HepG2 (cell line): ENCODE measurements at regions not wholly inside any gene's neighbourhood (a gene's known extent, or its start where the extent isn't known, plus 50 kb on each side); places are given as distances from the start of the nearest gene placed in this dataset.
A peak's percentile ranks its signal among the peaks of the same experiment; 100 is the strongest.

Experiments
- ATAC-seq: fragments of 200-7000 bp; cut with Tn5 transposase; 3 replicates; pipeline ENCODE4 v1.9.1; 2020; ENCODE audit warnings: mild to moderate bottlenecking, moderate library complexity
- BruUV-seq: library from RNA; stranded (reverse); fragments of 400-500 nt; replicated peaks from 2 replicates; lab custom pipeline; 2021; lab: Mats Ljungman, UMichigan
- CTCF ChIA-PET: fragments of 300-600 bp; formaldehyde crosslinking; extraction: SDS; loops from one replicate; lab custom pipeline; 2021; ENCODE audit warnings: low total read pairs, inconsistent platforms, low intra/inter-chr PET ratio; lab: Yijun Ruan, JAX
- POLR2A ChIA-PET: fragments of 350-600 bp; sonication (Branson Sonifier 250); formaldehyde crosslinking; loops from one replicate; lab custom pipeline; 2020; ENCODE audit warnings: antibody characterized with exemption, inconsistent platforms; lab: Yijun Ruan, JAX
- DNase-seq: peaks from one replicate; pipeline ENCODE4 v3.0.0-alpha.2; 2015; ENCODE audit warnings: low spot score
- FAIRE-seq: peaks from 3 replicates; lab custom pipeline; 2011; peaks lifted over from hg19 to GRCh38; lab: Jason Lieb, UNC
- H2AFZ ChIP-seq: one replicate; pipeline ENCODE4 v1.6.1; 2011; ENCODE audit warnings: low read length, inconsistent platforms
- H3K27ac ChIP-seq: fragments of 300-600 bp; 3 replicates; pipeline ENCODE4 v1.8.0; 2011; ENCODE audit warnings: mixed run types, mild to moderate bottlenecking, mixed read lengths, low read length, inconsistent platforms; ENCODE audit not compliant: insufficient read depth; ENCODE audit errors: extremely low read length
- H3K27me3 ChIP-seq, 2 experiments: fragments of 200-600 bp in 1 of 2; 2 replicates in 1 of 2; 3 replicates in 1 of 2; pipeline versions ENCODE4 v1.6.0 to v1.8.0; 2011; ENCODE audit warnings: low read length in 2 of 2, mild to moderate bottlenecking in 2 of 2, moderate library complexity in 2 of 2, inconsistent platforms in 1 of 2; ENCODE audit not compliant: insufficient read depth in 2 of 2, control insufficient read depth in 1 of 2
- H3K36me3 ChIP-seq, 2 experiments: fragments of 200-600 bp in 1 of 2; replicated peaks in 1 of 2; 2 replicates in 1 of 2; 3 replicates in 1 of 2; pipeline versions ENCODE4 v1.5.1 to v1.8.0; 2011; ENCODE audit warnings: low read length in 2 of 2, inconsistent platforms in 1 of 2; ENCODE audit not compliant: insufficient read depth in 2 of 2, control insufficient read depth in 1 of 2
- H3K4me1 ChIP-seq: 2 replicates; pipeline ENCODE4 v1.5.1; 2012; ENCODE audit warnings: low read length, inconsistent platforms; ENCODE audit not compliant: insufficient read depth
- H3K4me2 ChIP-seq: 2 replicates; pipeline ENCODE4 v1.6.0; 2011; ENCODE audit warnings: low read depth, low read length, inconsistent platforms
- H3K4me3 ChIP-seq, 3 experiments: fragments of 200-600 bp in 1 of 3; sonication (generic), shearing (Covaris generic) in 1 of 3; replicated peaks in 1 of 3; 2 replicates each; pipeline ENCODE4 v1.5.1; 2011 to 2016; ENCODE audit warnings: low read length in 3 of 3, inconsistent platforms in 2 of 3, low read depth in 2 of 3, mild to moderate bottlenecking in 2 of 3, control low read depth in 1 of 3, mixed read lengths in 1 of 3; ENCODE audit not compliant: insufficient read depth in 1 of 3
- H3K79me2 ChIP-seq: one replicate; pipeline ENCODE4 v1.6.1; 2011; ENCODE audit warnings: low read length, inconsistent platforms; ENCODE audit not compliant: insufficient read depth
- H3K9ac ChIP-seq: 2 replicates; pipeline ENCODE4 v1.6.0; 2011; ENCODE audit warnings: mild to moderate bottlenecking, low read depth, low read length, inconsistent platforms; ENCODE audit not compliant: insufficient read depth
- H3K9me3 ChIP-seq: 2 replicates; pipeline ENCODE4 v1.5.1; 2012; ENCODE audit warnings: mild to moderate bottlenecking, low read length
- H4K20me1 ChIP-seq: 2 replicates; pipeline ENCODE4 v1.6.0; 2011; ENCODE audit warnings: inconsistent platforms, mild to moderate bottlenecking, low read length, moderate library complexity; ENCODE audit not compliant: insufficient read depth
- ATF7 ChIP-seq, 2 experiments: fragments of 450-650 bp in 1 of 2; sonication (generic) in 1 of 2; formaldehyde crosslinking in 1 of 2; IDR thresholded peaks; 2 replicates each; pipeline versions ENCODE4 v1.4.0 to v1.6.1; 2016 to 2020; ENCODE audit warnings: antibody characterized with exemption in 1 of 2, mild to moderate bottlenecking in 1 of 2, missing genetic modification reagents in 1 of 2
- BHLHE40 ChIP-seq: IDR thresholded peaks from 2 replicates; pipeline ENCODE4 v1.6.1; 2011; ENCODE audit warnings: low read length, improper control_type of control experiment
- CREB1 ChIP-seq, 2 experiments: fragments of 450-650 bp in 1 of 2; IDR thresholded peaks; 2 replicates each; pipeline ENCODE4 v1.6.1; 2016 to 2017; ENCODE audit warnings: control low read depth in 1 of 2, mild to moderate bottlenecking in 1 of 2, missing compliant biosample characterization in 1 of 2, missing genetic modification characterization in 1 of 2
- EEA1 ChIP-seq: sonication (generic); formaldehyde crosslinking; IDR thresholded peaks from 2 replicates; pipeline ENCODE4 v1.5.1; 2020; ENCODE audit warnings: mild to moderate bottlenecking, missing genetic modification reagents, borderline replicate concordance
- NCOA2 ChIP-seq: sonication (generic); formaldehyde crosslinking; IDR thresholded peaks from 2 replicates; pipeline ENCODE4 v1.8.0; 2022; ENCODE audit warnings: inconsistent platforms
- NR1H2 ChIP-seq: sonication (generic); formaldehyde crosslinking; IDR thresholded peaks from 2 replicates; pipeline ENCODE4 v1.8.1; 2022; ENCODE audit warnings: low read depth, missing genetic modification reagents, borderline replicate concordance
- RFX5 ChIP-seq: IDR thresholded peaks from 2 replicates; pipeline ENCODE4 v1.6.1; 2011; ENCODE audit warnings: low read depth, low read length, improper control_type of control experiment
- ZFX ChIP-seq: sonication (generic); formaldehyde crosslinking; IDR thresholded peaks from 2 replicates; pipeline ENCODE4 v1.4.0; 2020; ENCODE audit warnings: mild to moderate bottlenecking, low read depth, missing genetic modification reagents, moderate library complexity
- ZNF567 ChIP-seq: sonication (generic); formaldehyde crosslinking; IDR thresholded peaks from 2 replicates; pipeline ENCODE4 v1.8.1; 2023; ENCODE audit warnings: mild to moderate bottlenecking, missing genetic modification reagents, borderline replicate concordance
- WGBS: methylation state at CpG from one replicate; pipeline ENCODE4 v1.1.6; 2017; ENCODE audit warnings: low lambda C conversion rate; 5-methylcytosine and 5-hydroxymethylcytosine counted together
- in situ Hi-C: cut with HindIII; loops from 2 replicates; pipeline ENCODE4 v1.10.0; 2017; ENCODE audit warnings: low pct_unique_long_range_greater_than_20kb; ENCODE audit not compliant: extremely low pct_ligation_motif_present
- intact Hi-C: fragments of 100-400 bp; cut with micrococcal nuclease; formaldehyde crosslinking; loops from one replicate; pipeline ENCODE4 v1.10.0; 2022; ENCODE audit not compliant: unreplicated experiment

- FAIRE-seq = no peak
- no peaks in the 10 kb centered on the region for H3K9me3 ChIP-seq
- peaks cover 8 to 67% of the 10 kb centered on the region in 2 experiments; a peak in 3 of 5 replicates for H3K27me3 ChIP-seq
- no peaks in the 10 kb centered on the region for H4K20me1 ChIP-seq
- H3K27ac ChIP-seq = no peak overlapping the region
- no TSS peak for BruUV-seq
- WGBS = 20% methylated on average over 5 of the region's 5 CpGs
- H3K36me3 ChIP-seq = no peaks in the 10 kb centered on the region
- no peak overlapping the region for H3K9ac ChIP-seq
- in situ Hi-C loops = no loop called here
- no peak for ATAC-seq
- no peaks in the 10 kb centered on the region for H3K79me2 ChIP-seq
- POLR2A ChIA-PET = no interaction called here
- DNase-seq = no peak
- no peaks in the 10 kb centered on the region for H3K4me1 ChIP-seq
- H3K4me3 ChIP-seq = no peak overlapping the region
- no peak overlapping the region for H3K4me2 ChIP-seq
- CTCF ChIA-PET = no interaction called here
- intact Hi-C loops = no loop called here
- H2AFZ ChIP-seq = no peak overlapping the region
- no peak for TF ChIP-seq BHLHE40
- no peak for TF ChIP-seq EEA1
- no peak for TF ChIP-seq RFX5
- no peak for TF ChIP-seq NCOA2 (CRISPR knock-in tag)
- no peak for TF ChIP-seq ZFX (CRISPR knock-in tag)
- TF ChIP-seq NR1H2 (CRISPR knock-in tag) = no peak
These were observed 90.8 kb upstream of the TMEM45B start for GRCh38 chr11:129724866-129725265.

GRCh38 chr11:129726179-129726578, 89.5 kb upstream of the TMEM45B start:
- WGBS = 44% methylated on average over 7 of the region's 7 CpGs
- intact Hi-C loops = no loop called here
- CTCF ChIA-PET = no interaction called here

More at GRCh38 chr11:129726179-129726578, 89.5 kb upstream of the TMEM45B start:
- Histone ChIP-seq H2AFZ (no peak overlapping the region), H3K9ac (no peak overlapping the region), H3K4me1 (no peaks in the 10 kb centered on the region), H3K27ac (no peak overlapping the region), H3K79me2 (no peaks in the 10 kb centered on the region), H3K27me3 (peaks cover 10 to 61% of the 10 kb centered on the region in 2 experiments; a peak in 3 of 5 replicates), H3K4me2 (no peak overlapping the region), H3K9me3 (no peaks in the 10 kb centered on the region), H4K20me1 (no peaks in the 10 kb centered on the region), H3K36me3 (no peaks in the 10 kb centered on the region), H3K4me3 (no peak overlapping the region)
- TF ChIP-seq ATF7 (IDR thresholded peaks at IDR 0.05) (peak; percentile 38; the same call in 1 of the 2 replicates), ATF7 (CRISPR knock-in tag; IDR thresholded peaks at IDR 0.05) (no peak), ZNF567 (CRISPR knock-in tag) (no peak), CREB1 (IDR thresholded peaks at IDR 0.05) (peak; percentile 98), CREB1 (CRISPR knock-in tag; IDR thresholded peaks at IDR 0.05) (no peak)
- no peak for ATAC-seq
- BruUV-seq = no TSS peak
- POLR2A ChIA-PET = no interaction called here
- DNase-seq = no peak
- in situ Hi-C loops = no loop called here
- no peak for FAIRE-seq
